ENCODE measurements at regions not wholly inside any gene's neighbourhood (a gene's known extent, or its start where the extent isn't known, plus 50 kb on each side); places are given as distances from the start of the nearest gene placed in this dataset.
A peak's percentile ranks its signal among the peaks of the same experiment; 100 is the strongest.
"Not testable (repeated sequence)": the region's sequence is repeated elsewhere in the genome, so short reads cannot be mapped to it uniquely, and the experiment has no call there.

DNA sequence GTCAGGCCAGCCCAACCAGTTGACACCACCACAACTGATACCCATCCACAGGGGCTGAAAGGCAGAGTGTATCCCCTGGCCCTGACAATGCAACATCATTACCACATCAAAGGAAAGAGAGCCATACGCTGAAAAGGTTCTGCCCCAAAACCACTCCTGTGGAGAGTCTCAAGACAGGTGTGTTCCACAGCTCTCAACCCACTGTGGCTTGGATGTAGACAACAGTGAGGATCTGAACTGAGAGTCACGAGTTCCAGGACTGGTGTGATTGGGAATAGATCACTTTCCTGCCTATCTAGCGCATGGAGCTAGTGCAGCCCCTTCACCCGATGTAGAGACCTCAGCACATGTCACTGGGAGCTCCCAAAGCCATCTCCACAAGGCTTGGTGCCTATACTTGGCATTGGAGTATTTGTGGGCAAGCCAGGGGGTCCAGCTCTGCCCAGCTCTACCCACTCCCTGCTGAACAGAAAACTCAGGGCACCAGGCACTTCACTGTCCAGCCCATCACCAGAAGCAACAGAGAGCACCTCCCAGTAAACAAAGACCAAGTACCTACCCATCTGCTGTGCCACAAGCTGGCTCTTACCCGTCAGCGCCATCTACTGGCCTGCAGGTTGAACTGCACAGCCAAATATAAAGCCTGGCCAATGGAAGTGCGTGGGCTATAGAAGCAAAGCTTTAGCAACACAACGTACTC, 579.5 kb downstream of the UQCRFS1 start:
- intact Hi-C loops (cut with DNase I), result loop anchor here (1.0 to 2.0 kb wide), 2 partner anchors 167 kb away; no protein-coding TSS in a partner anchor
- peak; percentile 76 to 84 (median 80) for ATAC-seq

DNA sequence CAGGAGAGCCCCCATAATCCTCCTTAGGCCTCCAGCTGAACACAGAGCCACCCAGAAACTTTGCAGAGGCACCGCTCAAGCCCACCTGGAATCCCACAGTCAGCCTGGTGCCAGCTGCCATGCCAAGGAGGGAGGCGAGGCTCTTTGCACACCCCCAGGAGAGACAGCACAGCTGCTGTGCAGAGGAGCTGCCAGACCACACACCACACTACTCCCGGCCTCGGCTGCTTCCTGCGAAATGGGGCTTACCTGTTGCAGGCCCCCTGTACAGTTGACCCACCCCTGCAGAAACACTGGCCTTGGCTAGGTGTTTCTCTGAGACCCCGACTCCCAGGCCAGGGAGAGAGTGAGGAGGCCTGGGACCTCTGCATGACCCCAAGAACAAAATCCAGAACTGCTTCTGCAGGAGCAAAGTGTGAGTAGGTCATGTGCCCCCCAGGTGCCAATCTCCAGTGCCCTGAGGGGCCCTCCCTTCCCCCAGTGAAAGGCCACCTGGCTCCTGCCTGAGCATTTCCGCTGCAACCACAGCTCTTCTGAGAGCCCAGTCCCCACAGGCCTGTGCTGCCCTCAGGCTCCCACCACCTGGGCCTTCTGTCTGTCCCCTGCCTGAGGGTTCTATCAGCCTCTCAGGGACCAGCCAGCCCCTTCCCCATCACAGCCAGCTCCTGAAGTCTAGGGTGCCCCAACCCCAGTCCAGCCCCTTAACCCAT, 580.4 kb downstream of the UQCRFS1 start:
- ATAC-seq (no peak), DNase-seq (no peak)
- intact Hi-C loops (cut with DNase I), result loop anchor here (1.0 to 2.0 kb wide), 2 partner anchors 166 kb away; no protein-coding TSS in a partner anchor
- WGBS, 3 donors, result 60 to 69% (median 69%) methylated on average over 7 of the region's 7 CpGs
- Histone ChIP-seq H3K36me3 (ENCODE audit: insufficient read depth in 1 of 2, low read depth in 1 of 2) (no peaks in the 10 kb centered on the region), H3K9me3 (no peaks in the 10 kb centered on the region), H3K4me1 (no peaks in the 10 kb centered on the region), H3K4me3 (no peak overlapping the region), H3K27me3 (ENCODE audit: insufficient read depth in 3 of 3, low read length in 2 of 3) (no peaks in the 10 kb centered on the region), H3K27ac (no peak overlapping the region)
- TF ChIP-seq CTCF (IDR thresholded peaks at IDR 0.05), result no peak

More for the DNA sequence above, 579.5 kb downstream of the UQCRFS1 start:
- Histone ChIP-seq H3K27ac (no peak overlapping the region), H3K4me3 (no peak overlapping the region), H3K4me1 (no peaks in the 10 kb centered on the region), H3K27me3 (ENCODE audit: insufficient read depth in 3 of 3, low read length in 2 of 3) (no peaks in the 10 kb centered on the region), H3K9me3 (no peaks in the 10 kb centered on the region), H3K36me3 (ENCODE audit: insufficient read depth in 1 of 2, low read depth in 1 of 2) (no peaks in the 10 kb centered on the region)
- 48 to 51% (median 49%) methylated on average over 8 of the region's 8 CpGs for WGBS, 3 donors
- DNase-seq, result peak; percentile 41 to 58
- peak; percentile 90 for TF ChIP-seq CTCF (IDR thresholded peaks at IDR 0.05)

- no peak for TF ChIP-seq CTCF (IDR thresholded peaks at IDR 0.05)
- 78 to 87% (median 81%) methylated on average over 6 of the region's 6 CpGs for WGBS, 3 donors
- H3K27ac ChIP-seq, result no peak overlapping the region
- H3K4me3 ChIP-seq, result no peak overlapping the region
- DNase-seq (no peak), ATAC-seq (no peak)
- H3K27me3 ChIP-seq (ENCODE audit: insufficient read depth in 3 of 3, low read length in 2 of 3), result no peaks in the 10 kb centered on the region
- H3K36me3 ChIP-seq (ENCODE audit: insufficient read depth in 1 of 2, low read depth in 1 of 2), result no peaks in the 10 kb centered on the region
- intact Hi-C loops (cut with DNase I), result loop anchor here in 1 of 2 donors (2.0 kb wide), 1 partner anchor 165 kb away; no protein-coding TSS in a partner anchor
- no peaks in the 10 kb centered on the region for H3K9me3 ChIP-seq
- no peaks in the 10 kb centered on the region for H3K4me1 ChIP-seq
These were observed 581.0 kb downstream of the UQCRFS1 start for GRCh38 chr19:28631961-28632360.

- DNase-seq (no peak), ATAC-seq (no peak)
- no peak overlapping the region for H3K27ac ChIP-seq
- no peaks in the 10 kb centered on the region for H3K27me3 ChIP-seq (ENCODE audit: insufficient read depth in 3 of 3, low read length in 2 of 3)
- 89 to 98% (median 94%) methylated on average over 1 of the region's 1 CpG for WGBS, 3 donors
- no peak overlapping the region for H3K4me3 ChIP-seq
- no peaks in the 10 kb centered on the region for H3K4me1 ChIP-seq
- intact Hi-C loops (cut with DNase I), result no loop called here
- TF ChIP-seq CTCF (IDR thresholded peaks at IDR 0.05), result no peak
- no peaks in the 10 kb centered on the region for H3K36me3 ChIP-seq (ENCODE audit: insufficient read depth in 1 of 2, low read depth in 1 of 2)
- H3K9me3 ChIP-seq, result no peaks in the 10 kb centered on the region
These were observed 585.3 kb downstream of the UQCRFS1 start for GRCh38 chr19:28627669-28628068.

- WGBS, 3 donors, result 85 to 98% (median 88%) methylated on average over 2 of the region's 2 CpGs
- H3K36me3 ChIP-seq (ENCODE audit: insufficient read depth in 1 of 2, low read depth in 1 of 2); H3K27ac ChIP-seq; intact Hi-C loops (cut with DNase I); H3K27me3 ChIP-seq (ENCODE audit: insufficient read depth in 3 of 3, low read length in 2 of 3); ATAC-seq; DNase-seq; H3K4me1 ChIP-seq; H3K4me3 ChIP-seq; H3K9me3 ChIP-seq: not testable (repeated sequence)
These were observed 586.5 kb downstream of the UQCRFS1 start for GRCh38 chr19:28626407-28626806.

All from psoas muscle (tissue), 7 donors.